IMR-90 (cell line): ENCODE measurements at regions not wholly inside any gene's neighbourhood (a gene's known extent, or its start where the extent isn't known, plus 50 kb on each side); places are given as distances from the start of the nearest gene placed in this dataset.

Experiments
- ATAC-seq: fragments of 200-7000 bp; cut with Tn5 transposase; 2 replicates; pipeline ENCODE4 v1.9.1; 2020; ENCODE audit warnings: low read depth, mild to moderate bottlenecking, moderate library complexity
- BruUV-seq: library from RNA; stranded (reverse); fragments of 400-500 nt; replicated peaks from 2 replicates; lab custom pipeline; 2021; lab: Mats Ljungman, UMichigan
- CTCF ChIA-PET: fragments of 300-600 bp; formaldehyde crosslinking; extraction: SDS; loops from one replicate; lab custom pipeline; 2021; ENCODE audit warnings: antibody characterized with exemption; lab: Yijun Ruan, JAX
- POLR2A ChIA-PET: fragments of 300-600 bp; sonication (Branson Sonifier 250); formaldehyde crosslinking; loops from one replicate; lab custom pipeline; 2022; ENCODE audit warnings: antibody characterized with exemption; ENCODE audit not compliant: unreplicated experiment; lab: Charles Lee
- DNase-seq: peaks from one replicate; pipeline ENCODE4 v3.0.0; 2013
- H2AFZ ChIP-seq: replicated peaks from 2 replicates; pipeline ENCODE3; 2013; ENCODE audit warnings: low read length, mild to moderate bottlenecking; ENCODE audit not compliant: poor library complexity
- H2AK5ac ChIP-seq: 2 replicates; pipeline ENCODE4 v1.6.1; 2013; ENCODE audit warnings: low read depth, low read length, inconsistent platforms
- H2AK9ac ChIP-seq: replicated peaks from 2 replicates; pipeline ENCODE3; 2013; ENCODE audit warnings: mild to moderate bottlenecking, low read depth, low read length, moderate library complexity; ENCODE audit not compliant: poor library complexity
- H2BK120ac ChIP-seq: 2 replicates; pipeline ENCODE4 v1.6.1; 2013; ENCODE audit warnings: low read depth, low read length, inconsistent platforms
- H2BK15ac ChIP-seq: 3 replicates; pipeline ENCODE4 v1.6.1; 2013; ENCODE audit warnings: low read depth, low read length, inconsistent platforms
- H2BK20ac ChIP-seq: 2 replicates; pipeline ENCODE4 v1.6.1; 2013; ENCODE audit warnings: low read depth, mild to moderate bottlenecking, inconsistent platforms, low read length, moderate library complexity
- H2BK5ac ChIP-seq: 2 replicates; pipeline ENCODE4 v1.6.1; 2013; ENCODE audit warnings: mild to moderate bottlenecking, low read depth, low read length, inconsistent platforms; ENCODE audit not compliant: poor library complexity, severe bottlenecking
- H3K14ac ChIP-seq: replicated peaks from 2 replicates; pipeline ENCODE4 v1.6.1; 2013; ENCODE audit warnings: low read depth, low read length, inconsistent platforms
- H3K18ac ChIP-seq: 2 replicates; pipeline ENCODE4 v1.6.1; 2013; ENCODE audit warnings: low read depth, low read length, control low read depth
- H3K23ac ChIP-seq: 2 replicates; pipeline ENCODE4 v1.6.1; 2013; ENCODE audit warnings: low read depth, low read length, inconsistent platforms
- H3K27ac ChIP-seq: 2 replicates; pipeline ENCODE4 v1.5.1; 2013; ENCODE audit warnings: mild to moderate bottlenecking, control low read depth, low read length; ENCODE audit not compliant: insufficient read depth
- H3K27me3 ChIP-seq: 2 replicates; pipeline ENCODE4 v1.6.1; 2013; ENCODE audit warnings: low read length; ENCODE audit not compliant: control insufficient read depth, insufficient read depth
- H3K36me3 ChIP-seq: 2 replicates; pipeline ENCODE4 v1.6.1; 2013; ENCODE audit warnings: low read length, mixed read lengths; ENCODE audit not compliant: control insufficient read depth, insufficient read depth
- H3K4ac ChIP-seq: 2 replicates; pipeline ENCODE4 v1.6.1; 2013; ENCODE audit warnings: low read depth, low read length, inconsistent platforms
- H3K4me1 ChIP-seq: 2 replicates; pipeline ENCODE4 v1.6.1; 2013; ENCODE audit warnings: low read length, mixed read lengths; ENCODE audit not compliant: control insufficient read depth, insufficient read depth
- H3K4me2 ChIP-seq: 2 replicates; pipeline ENCODE4 v1.6.1; 2013; ENCODE audit warnings: low read depth, mild to moderate bottlenecking, control low read depth, low read length, moderate library complexity
- H3K4me3 ChIP-seq: 2 replicates; pipeline ENCODE4 v1.5.1; 2013; ENCODE audit warnings: low read depth, mild to moderate bottlenecking, control low read depth, low read length, moderate library complexity; ENCODE audit not compliant: insufficient read depth
- H3K56ac ChIP-seq: 2 replicates; pipeline ENCODE4 v1.6.1; 2013; ENCODE audit warnings: low read length, inconsistent platforms; ENCODE audit not compliant: insufficient read depth; ENCODE audit errors: extremely low read depth
- H3K79me1 ChIP-seq, 2 experiments: 2 replicates each; pipeline ENCODE4 v1.6.1; 2013; ENCODE audit warnings: low read length in 2 of 2, inconsistent platforms in 1 of 2, low read depth in 1 of 2
- H3K9ac ChIP-seq: 2 replicates; pipeline ENCODE4 v1.6.1; 2013; ENCODE audit warnings: low read depth, low read length, control low read depth
- H3K9me1 ChIP-seq: 2 replicates; pipeline ENCODE4 v1.6.1; 2013; ENCODE audit warnings: low read length, inconsistent platforms; ENCODE audit not compliant: insufficient read depth
- H3K9me3 ChIP-seq: 2 replicates; pipeline ENCODE4 v1.6.1; 2013; ENCODE audit warnings: low read length; ENCODE audit not compliant: control insufficient read depth, insufficient read depth
- H4K20me1 ChIP-seq: 2 replicates; pipeline ENCODE4 v1.6.1; 2013; ENCODE audit warnings: low read length, inconsistent platforms; ENCODE audit not compliant: insufficient read depth
- H4K5ac ChIP-seq: 2 replicates; pipeline ENCODE4 v1.6.1; 2013; ENCODE audit warnings: mild to moderate bottlenecking, low read depth, low read length, control low read depth
- H4K8ac ChIP-seq, 2 experiments: 2 replicates each; pipeline ENCODE4 v1.6.1; 2013; ENCODE audit warnings: low read depth in 2 of 2, low read length in 2 of 2, control low read depth in 1 of 2, inconsistent platforms in 1 of 2
- H4K91ac ChIP-seq: 2 replicates; pipeline ENCODE4 v1.6.1; 2013; ENCODE audit warnings: low read depth, low read length, inconsistent platforms; ENCODE audit not compliant: insufficient read depth
- BHLHE40 ChIP-seq: fragments of 150-350 bp; IDR thresholded peaks from 2 replicates; pipeline ENCODE4 v1.6.1; 2016; ENCODE audit warnings: mild to moderate bottlenecking, low read depth, low read length
- CHD1 ChIP-seq: IDR thresholded peaks from 2 replicates; pipeline ENCODE4 v1.6.1; 2012; ENCODE audit warnings: low read depth, low read length, improper control_type of control experiment
- CTCF ChIP-seq: conservative IDR thresholded peaks from 2 replicates; pipeline ENCODE4 v1.5.1; 2012; ENCODE audit warnings: mild to moderate bottlenecking, low read depth, low read length, improper control_type of control experiment
- ELK1 ChIP-seq: fragments of 150-350 bp; IDR thresholded peaks from 2 replicates; pipeline ENCODE4 v1.6.1; 2016; ENCODE audit warnings: low read depth, mild to moderate bottlenecking, low read length, moderate library complexity, borderline replicate concordance
- FOS ChIP-seq: fragments of 150-350 bp; IDR thresholded peaks from 2 replicates; pipeline ENCODE4 v1.6.1; 2016; ENCODE audit warnings: low read depth, low read length
- MAFK ChIP-seq: IDR thresholded peaks from 2 replicates; pipeline ENCODE4 v1.6.1; 2012; ENCODE audit warnings: low read depth, low read length, improper control_type of control experiment
- MAZ ChIP-seq: IDR thresholded peaks from 2 replicates; pipeline ENCODE4 v1.6.1; 2012; ENCODE audit warnings: low read depth, mild to moderate bottlenecking, low read length, improper control_type of control experiment, moderate library complexity, borderline replicate concordance
- MXI1 ChIP-seq: IDR thresholded peaks from 2 replicates; pipeline ENCODE4 v1.6.1; 2012; ENCODE audit warnings: low read depth, mild to moderate bottlenecking, low read length, moderate library complexity, borderline replicate concordance
- NFE2L2 ChIP-seq: fragments of 150-350 bp; IDR thresholded peaks from 2 replicates; pipeline ENCODE4 v1.6.1; 2016; ENCODE audit warnings: low read depth, mild to moderate bottlenecking, low read length
- POLR2A ChIP-seq: IDR thresholded peaks from 2 replicates; pipeline ENCODE4 v1.6.1; 2012; ENCODE audit warnings: mild to moderate bottlenecking, low read depth, low read length
- RAD21 ChIP-seq: IDR thresholded peaks from 2 replicates; pipeline ENCODE4 v1.6.1; 2012; ENCODE audit warnings: low read length, improper control_type of control experiment
- RCOR1 ChIP-seq: IDR thresholded peaks from 2 replicates; pipeline ENCODE4 v1.6.1; 2012; ENCODE audit warnings: mild to moderate bottlenecking, low read length, improper control_type of control experiment; ENCODE audit not compliant: insufficient replicate concordance
- RFX5 ChIP-seq: IDR thresholded peaks from 2 replicates; pipeline ENCODE4 v1.8.0; 2012; ENCODE audit warnings: low read depth, mild to moderate bottlenecking, low read length, moderate library complexity
- WGBS, 2 experiments: methylation state at CpG; one replicate each; pipeline versions ENCODE4 v1.1.5 to v1.1.7; 2013; ENCODE audit warnings: missing lambda C conversion rate in 2 of 2; ENCODE audit not compliant: insufficient read length in 1 of 2; ENCODE audit errors: extremely low coverage in 2 of 2; 5-methylcytosine and 5-hydroxymethylcytosine counted together
- dilution Hi-C: fragments of 300-500 bp; cut with HindIII; formaldehyde crosslinking; loops from one replicate; pipeline ENCODE4 v1.14.3; 2018; ENCODE audit warnings: low sequenced_read_pairs; ENCODE audit not compliant: unreplicated experiment
- in situ Hi-C: fragments of 300-500 bp; cut with MboI; formaldehyde crosslinking; loops from 3 replicates; pipeline ENCODE4 v1.14.3; 2019; ENCODE audit warnings: low sequenced_read_pairs, inconsistent platforms, mixed read lengths
- intact Hi-C: fragments of 100-400 bp; cut with micrococcal nuclease; formaldehyde crosslinking; loops from 2 replicates; pipeline ENCODE4 v1.10.0; 2022
- TF ChIP-seq, protein P1 (sequence below): fragments of 150-350 bp; IDR thresholded peaks from 2 replicates; pipeline ENCODE4 v1.6.1; 2017; ENCODE audit warnings: mild to moderate bottlenecking, antibody characterized with exemption, low read length, low read depth

GRCh38 chr20:40813708-40814630, 124.9 kb upstream of the MAFB start:
- H2AFZ ChIP-seq = no peak overlapping the region
- no peak overlapping the region for H3K18ac ChIP-seq
- POLR2A ChIA-PET = no interaction called here
- no peak overlapping the region for H3K14ac ChIP-seq
- no peak overlapping the region for H3K4ac ChIP-seq
- H2BK20ac ChIP-seq = no peak overlapping the region
- CTCF ChIA-PET = interaction anchor here (1.1 kb wide), 1 partner anchor 33 kb away, joined by 4 read pairs; no protein-coding TSS in a partner anchor
- no peak overlapping the region for H4K8ac ChIP-seq
- WGBS, 2 experiments = 57% methylated on average over 1 of the region's 13 CpGs; no CpG with 5 or more reads in 1 of the 2 experiments
- no peak overlapping the region for H2AK9ac ChIP-seq
- H2BK5ac ChIP-seq = no peak overlapping the region
- H3K27ac ChIP-seq = no peak overlapping the region
- intact Hi-C loops = no loop called here
- H3K4me1 ChIP-seq = no peaks in the 10 kb centered on the region
- H3K9me1 ChIP-seq = peaks cover 3% of the 10 kb centered on the region; the same call in 1 of the 2 replicates
- BruUV-seq = no TSS peak
- dilution Hi-C loops = no loop called here
- no peak overlapping the region for H3K4me3 ChIP-seq
- H3K79me1 ChIP-seq = no peaks in the 10 kb centered on the region
- peaks cover 2% of the 10 kb centered on the region; the same call in 1 of the 2 replicates for H3K9me3 ChIP-seq
- H3K36me3 ChIP-seq = no peaks in the 10 kb centered on the region
- in situ Hi-C loops = no loop called here
- no peak overlapping the region for H3K23ac ChIP-seq
- H3K27me3 ChIP-seq = no peaks in the 10 kb centered on the region; the same call in 1 of the 2 replicates
- no peak overlapping the region for H3K4me2 ChIP-seq
- no peak for ATAC-seq
- no peak overlapping the region for H2BK15ac ChIP-seq
- H4K20me1 ChIP-seq = no peaks in the 10 kb centered on the region; the same call in 1 of the 2 replicates
- DNase-seq = no peak
- no peak overlapping the region for H4K5ac ChIP-seq
- no peak overlapping the region for H2BK120ac ChIP-seq
- H2AK5ac ChIP-seq = no peak overlapping the region
- H3K9ac ChIP-seq = no peak overlapping the region
- no peak overlapping the region for H3K56ac ChIP-seq
- H4K91ac ChIP-seq = no peak overlapping the region
- TF ChIP-seq ELK1 (no peak), RFX5 (no peak), RCOR1 (no peak), MAZ (no peak), BHLHE40 (no peak), FOS (no peak), POLR2A (no peak), MAFK (no peak), NFE2L2 (no peak), CTCF (no peak), RAD21 (no peak), MXI1 (no peak), CHD1 (no peak)
- TF ChIP-seq, protein P1, sequence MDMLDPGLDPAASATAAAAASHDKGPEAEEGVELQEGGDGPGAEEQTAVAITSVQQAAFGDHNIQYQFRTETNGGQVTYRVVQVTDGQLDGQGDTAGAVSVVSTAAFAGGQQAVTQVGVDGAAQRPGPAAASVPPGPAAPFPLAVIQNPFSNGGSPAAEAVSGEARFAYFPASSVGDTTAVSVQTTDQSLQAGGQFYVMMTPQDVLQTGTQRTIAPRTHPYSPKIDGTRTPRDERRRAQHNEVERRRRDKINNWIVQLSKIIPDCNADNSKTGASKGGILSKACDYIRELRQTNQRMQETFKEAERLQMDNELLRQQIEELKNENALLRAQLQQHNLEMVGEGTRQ = no peak
